Vagina (tissue), 2 donors: ENCODE measurements at regions not wholly inside any gene's neighbourhood (a gene's known extent, or its start where the extent isn't known, plus 50 kb on each side); places are given as distances from the start of the nearest gene placed in this dataset.

ENCODE experiments used
- CTCF ChIP-seq, 3 experiments: fragments of 450-650 bp in 2 of 3; fragments of 200-600 bp in 1 of 3; sonication (generic) in 1 of 3; IDR thresholded peaks; one replicate each; pipeline ENCODE4 v1.5.1; 2017 to 2019; ENCODE audit warnings: antibody characterized with exemption in 3 of 3, mild to moderate bottlenecking in 2 of 3, moderate library complexity in 2 of 3
- POLR2A ChIP-seq, 2 donors: fragments of 450-650 bp; IDR thresholded peaks; one replicate each; pipeline ENCODE4 v1.6.1; 2017; ENCODE audit warnings: antibody characterized with exemption in 2 of 2, mild to moderate bottlenecking in 2 of 2, moderate library complexity in 2 of 2
- POLR2AphosphoS5 ChIP-seq, 2 donors: sonication (generic); formaldehyde crosslinking; IDR thresholded peaks; one replicate each; pipeline ENCODE4 v1.9.0; 2017; ENCODE audit warnings: antibody characterized with exemption in 2 of 2, mild to moderate bottlenecking in 2 of 2, low read depth in 1 of 2; ENCODE audit not compliant: insufficient read depth in 1 of 2

- no peak for TF ChIP-seq CTCF (IDR thresholded peaks at IDR 0.05)
- no peak for TF ChIP-seq POLR2A (IDR thresholded peaks at IDR 0.05)
- TF ChIP-seq POLR2AphosphoS5 (IDR thresholded peaks at IDR 0.05; ENCODE audit: insufficient read depth in 1 of 2, low read depth in 1 of 2): no peak
Observed at GRCh38 chr11:19441752-19442553, 201.2 kb upstream of the E2F8 start.
